ENCODE measurements at regions not wholly inside any gene's neighbourhood (a gene's known extent, or its start where the extent isn't known, plus 50 kb on each side); places are given as distances from the start of the nearest gene placed in this dataset.

GRCh38 chr2:154995361-154995760 lies 296.9 kb downstream of the KCNJ3 start:
- Mint-ChIP-seq H3K4me1 (ENCODE audit: insufficient read depth, unreplicated experiment) (no peaks in the 10 kb centered on the region), H3K27ac (ENCODE audit: low read depth, unreplicated experiment) (no peak overlapping the region), H3K36me3 (ENCODE audit: insufficient read depth, unreplicated experiment) (no peaks in the 10 kb centered on the region), H3K27me3 (ENCODE audit: insufficient read depth, unreplicated experiment) (peaks cover 38% of the 10 kb centered on the region), H3K9me3 (ENCODE audit: unreplicated experiment) (no peaks in the 10 kb centered on the region), H3K4me3 (ENCODE audit: unreplicated experiment) (no peak overlapping the region)
- TF ChIP-seq CTCF (IDR thresholded peaks at IDR 0.05; ENCODE audit: unreplicated experiment): no peak
- intact Hi-C loops (cut with micrococcal nuclease): no loop called here
- DNase-seq (ENCODE audit: unreplicated experiment): no peak
- POLR2A ChIA-PET: no interaction called here
- CTCF ChIA-PET: interaction anchor here (0.7 kb wide), 1 partner anchor 24 kb away, joined by 3 read pairs; no protein-coding TSS in a partner anchor
- BruUV-seq (replicated peaks): no TSS peak

DNA sequence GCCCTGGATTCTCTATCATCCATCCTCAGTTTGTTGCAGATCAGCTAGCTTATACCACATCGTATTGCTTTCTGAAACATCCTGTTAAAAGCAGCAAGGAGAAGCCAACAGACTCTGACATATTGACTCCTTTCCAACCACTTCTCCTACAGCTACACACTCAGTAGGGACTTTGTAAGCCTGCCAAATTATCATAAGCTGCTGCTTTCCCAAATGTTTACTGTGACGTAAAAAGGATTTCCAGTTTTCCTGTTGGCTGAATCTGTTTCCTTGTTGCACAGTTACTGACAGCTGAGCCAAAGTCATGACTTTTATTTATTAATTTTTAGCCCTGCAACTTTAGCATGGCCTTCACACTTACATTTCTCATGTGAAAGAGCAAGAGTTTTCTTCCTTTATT lies 294.3 kb downstream of the KCNJ3 start:
- DNase-seq (ENCODE audit: unreplicated experiment): no peak
- Mint-ChIP-seq H3K27me3 (ENCODE audit: insufficient read depth, unreplicated experiment) (peaks cover 21% of the 10 kb centered on the region), H3K27ac (ENCODE audit: low read depth, unreplicated experiment) (no peak overlapping the region), H3K4me1 (ENCODE audit: insufficient read depth, unreplicated experiment) (no peaks in the 10 kb centered on the region), H3K36me3 (ENCODE audit: insufficient read depth, unreplicated experiment) (no peaks in the 10 kb centered on the region), H3K4me3 (ENCODE audit: unreplicated experiment) (no peak overlapping the region), H3K9me3 (ENCODE audit: unreplicated experiment) (no peaks in the 10 kb centered on the region)
- intact Hi-C loops (cut with micrococcal nuclease): no loop called here
- BruUV-seq (replicated peaks): no TSS peak
- CTCF ChIA-PET: no interaction called here
- POLR2A ChIA-PET: no interaction called here
- TF ChIP-seq CTCF (IDR thresholded peaks at IDR 0.05; ENCODE audit: unreplicated experiment): no peak

GRCh38 chr2:154978710-154979109 lies 280.2 kb downstream of the KCNJ3 start:
- ChIA-PET CTCF (interaction anchor here (0.5 kb wide), 1 partner anchor 237 kb away, joined by 3 read pairs; no protein-coding TSS in a partner anchor), POLR2A (no interaction called here)
- H3K4me1 Mint-ChIP-seq (ENCODE audit: insufficient read depth, unreplicated experiment): no peaks in the 10 kb centered on the region
- no peak overlapping the region for H3K27ac Mint-ChIP-seq (ENCODE audit: low read depth, unreplicated experiment)
- H3K36me3 Mint-ChIP-seq (ENCODE audit: insufficient read depth, unreplicated experiment): no peaks in the 10 kb centered on the region
- no peak for DNase-seq (ENCODE audit: unreplicated experiment)
- peaks cover 5% of the 10 kb centered on the region for H3K9me3 Mint-ChIP-seq (ENCODE audit: unreplicated experiment)
- BruUV-seq (replicated peaks): no TSS peak
- H3K27me3 Mint-ChIP-seq (ENCODE audit: insufficient read depth, unreplicated experiment): peaks cover 21% of the 10 kb centered on the region
- intact Hi-C loops (cut with micrococcal nuclease): no loop called here
- TF ChIP-seq CTCF (IDR thresholded peaks at IDR 0.05; ENCODE audit: unreplicated experiment): no peak
- H3K4me3 Mint-ChIP-seq (ENCODE audit: unreplicated experiment): no peak overlapping the region

- Mint-ChIP-seq H3K9me3 (ENCODE audit: unreplicated experiment) (peaks cover 5% of the 10 kb centered on the region), H3K36me3 (ENCODE audit: insufficient read depth, unreplicated experiment) (no peaks in the 10 kb centered on the region), H3K27ac (ENCODE audit: low read depth, unreplicated experiment) (no peak overlapping the region), H3K4me1 (ENCODE audit: insufficient read depth, unreplicated experiment) (no peaks in the 10 kb centered on the region), H3K4me3 (ENCODE audit: unreplicated experiment) (no peak overlapping the region), H3K27me3 (ENCODE audit: insufficient read depth, unreplicated experiment) (peaks cover 26% of the 10 kb centered on the region)
- no peak for DNase-seq (ENCODE audit: unreplicated experiment)
- no peak for TF ChIP-seq CTCF (IDR thresholded peaks at IDR 0.05; ENCODE audit: unreplicated experiment)
- BruUV-seq (replicated peaks): no TSS peak
- intact Hi-C loops (cut with micrococcal nuclease): no loop called here
- CTCF ChIA-PET: interaction anchor here (0.5 kb wide), 1 partner anchor 238 kb away, joined by 3 read pairs; no protein-coding TSS in a partner anchor
- POLR2A ChIA-PET: no interaction called here
These were observed 279.7 kb downstream of the KCNJ3 start for GRCh38 chr2:154978244-154978643.

All from MCF 10A (cell line).